Thoracic aorta (tissue), 2 donors: ENCODE measurements at regions not wholly inside any gene's neighbourhood (a gene's known extent, or its start where the extent isn't known, plus 50 kb on each side); places are given as distances from the start of the nearest gene placed in this dataset.
"Not testable (repeated sequence)": the region's sequence is repeated elsewhere in the genome, so short reads cannot be mapped to it uniquely, and the experiment has no call there.

Experiments
- ATAC-seq: fragments of 150-250 bp; one replicate; pipeline ENCODE4 v1.8.0; 2017; ENCODE audit warnings: low read depth; ENCODE audit not compliant: insufficient number of reproducible peaks, low FRiP score
- DNase-seq: peaks from one replicate; pipeline ENCODE4 v3.0.0-alpha.2; 2020; ENCODE audit warnings: low spot score
- H3K27ac ChIP-seq, 2 donors: fragments of 200-600 bp; sonication (generic); 1 replicate in 1 of 2; 2 replicates in 1 of 2; pipeline ENCODE4 v1.5.1; 2016; ENCODE audit warnings: mild to moderate bottlenecking in 2 of 2, moderate library complexity in 2 of 2
- H3K27me3 ChIP-seq: fragments of 200-600 bp; sonication (generic); replicated peaks from 2 replicates; pipeline ENCODE4 v1.6.0; 2016; ENCODE audit warnings: mild to moderate bottlenecking; ENCODE audit not compliant: insufficient read depth
- H3K36me3 ChIP-seq: fragments of 200-600 bp; sonication (generic); one replicate; pipeline ENCODE4 v1.5.1; 2016
- H3K4me1 ChIP-seq, 2 donors: fragments of 200-600 bp; sonication (generic); 1 replicate in 1 of 2; 2 replicates in 1 of 2; pipeline versions ENCODE4 v1.5.1 to v1.6.0; 2016; ENCODE audit warnings: low read depth in 2 of 2, mild to moderate bottlenecking in 1 of 2; ENCODE audit not compliant: control insufficient read depth in 1 of 2
- H3K4me3 ChIP-seq: fragments of 200-600 bp; sonication (generic); 2 replicates; pipeline ENCODE4 v1.5.1; 2016; ENCODE audit warnings: mild to moderate bottlenecking
- H3K9me3 ChIP-seq: fragments of 200-600 bp; sonication (generic); 2 replicates; pipeline ENCODE4 v1.5.1; 2016
- CTCF ChIP-seq: fragments of 200-600 bp; sonication (generic); IDR thresholded peaks from one replicate; pipeline ENCODE4 v1.5.1; 2019; ENCODE audit warnings: antibody characterized with exemption

GRCh38 chr13:99730403-99730802 lies 229.1 kb downstream of the TM9SF2 start:
- Histone ChIP-seq H3K27me3 (no peaks in the 10 kb centered on the region), H3K36me3 (no peaks in the 10 kb centered on the region), H3K4me1 (no peaks in the 10 kb centered on the region), H3K9me3 (no peaks in the 10 kb centered on the region), H3K27ac (no peak overlapping the region), H3K4me3 (no peak overlapping the region)
- TF ChIP-seq CTCF: no peak
- DNase-seq (no peak), ATAC-seq (no peak)

GRCh38 chr13:99729745-99730144 lies 228.5 kb downstream of the TM9SF2 start:
- ATAC-seq (no peak), DNase-seq (no peak)
- Histone ChIP-seq H3K27me3 (no peaks in the 10 kb centered on the region), H3K4me1 (no peaks in the 10 kb centered on the region), H3K4me3 (no peak overlapping the region), H3K36me3 (no peaks in the 10 kb centered on the region), H3K9me3 (no peaks in the 10 kb centered on the region), H3K27ac (no peak overlapping the region)
- no peak for TF ChIP-seq CTCF

- H3K4me1 ChIP-seq, DNase-seq, H3K36me3 ChIP-seq, ATAC-seq, H3K4me3 ChIP-seq, H3K27ac ChIP-seq, H3K27me3 ChIP-seq, H3K9me3 ChIP-seq: not testable (repeated sequence)
Observed at GRCh38 chr13:99727651-99728050, 226.4 kb downstream of the TM9SF2 start.

- no peak for TF ChIP-seq CTCF
- no peaks in the 10 kb centered on the region for H3K36me3 ChIP-seq
- no peaks in the 10 kb centered on the region for H3K4me1 ChIP-seq
Observed at GRCh38 chr13:99726282-99726894, 225.1 kb downstream of the TM9SF2 start.

GRCh38 chr13:99725644-99726043 lies 224.4 kb downstream of the TM9SF2 start:
- Histone ChIP-seq H3K9me3 (no peaks in the 10 kb centered on the region), H3K27ac (no peak overlapping the region), H3K36me3 (no peaks in the 10 kb centered on the region), H3K27me3 (no peaks in the 10 kb centered on the region), H3K4me3 (no peak overlapping the region), H3K4me1 (no peaks in the 10 kb centered on the region)
- no peak for TF ChIP-seq CTCF
- no peak for DNase-seq
- no peak for ATAC-seq

More at GRCh38 chr13:99726282-99726894, 225.1 kb downstream of the TM9SF2 start:
- no peak overlapping the region for H3K4me3 ChIP-seq
- DNase-seq: no peak
- ATAC-seq: no peak
- no peak overlapping the region for H3K27ac ChIP-seq
- H3K27me3 ChIP-seq: no peaks in the 10 kb centered on the region
- no peaks in the 10 kb centered on the region for H3K9me3 ChIP-seq
